ENCODE measurements at regions not wholly inside any gene's neighbourhood (a gene's known extent, or its start where the extent isn't known, plus 50 kb on each side); places are given as distances from the start of the nearest gene placed in this dataset.

GRCh38 chr12:77343291-77343690 is 277.9 kb upstream of the E2F7 start:
- DNase-seq = no peak

GRCh38 chr12:77342253-77342652 is 276.9 kb upstream of the E2F7 start:
- DNase-seq = no peak

- no peak for DNase-seq
Observed at GRCh38 chr12:77339610-77340009, 274.2 kb upstream of the E2F7 start.

GRCh38 chr12:77337362-77337761 is 272.0 kb upstream of the E2F7 start:
- DNase-seq = no peak

GRCh38 chr12:77334806-77335205 is 269.4 kb upstream of the E2F7 start:
- no peak for DNase-seq

GRCh38 chr12:77328326-77328725 is 263.0 kb upstream of the E2F7 start:
- no peak for DNase-seq

- DNase-seq = no peak
Observed at GRCh38 chr12:77325511-77326236, 260.3 kb upstream of the E2F7 start.

GRCh38 chr12:77324763-77325468 is 259.5 kb upstream of the E2F7 start:
- DNase-seq = peak in 1 of 2 donors; percentile 1

GRCh38 chr12:77324416-77324762 is 259.0 kb upstream of the E2F7 start:
- DNase-seq = no peak

- no peak for DNase-seq
Observed at GRCh38 chr12:77323788-77324415, 258.5 kb upstream of the E2F7 start.

GRCh38 chr12:77319166-77319565 is 253.8 kb upstream of the E2F7 start:
- no peak for DNase-seq

GRCh38 chr12:77315407-77315806 is 250.0 kb upstream of the E2F7 start:
- DNase-seq = no peak

GRCh38 chr12:77314378-77315052 is 249.1 kb upstream of the E2F7 start:
- DNase-seq = no peak

- no peak for DNase-seq
Observed at GRCh38 chr12:77308056-77308455, 242.7 kb upstream of the E2F7 start.

GRCh38 chr12:77300811-77301210 is 235.4 kb upstream of the E2F7 start:
- DNase-seq = no peak

GRCh38 chr12:77299910-77300669 is 234.7 kb upstream of the E2F7 start:
- no peak for DNase-seq

- DNase-seq = no peak
Observed at GRCh38 chr12:77299001-77299400, 233.6 kb upstream of the E2F7 start.

- no peak for DNase-seq
Observed at GRCh38 chr12:77294016-77294415, 228.6 kb upstream of the E2F7 start.

GRCh38 chr12:77274926-77275325 is 209.6 kb upstream of the E2F7 start:
- DNase-seq = no peak

- DNase-seq = no peak
Observed at GRCh38 chr12:77273898-77274297, 208.5 kb upstream of the E2F7 start.

- DNase-seq = no peak
Observed at GRCh38 chr12:77256956-77257355, 191.6 kb upstream of the E2F7 start.

- DNase-seq = no peak
Observed at GRCh38 chr12:77253321-77253720, 188.0 kb upstream of the E2F7 start.

- no peak for DNase-seq
Observed at GRCh38 chr12:77251799-77252198, 186.4 kb upstream of the E2F7 start.

Data from CD4-positive, alpha-beta T cell treated with Interferon alpha-2 for 1 hour (primary cell).